ENCODE measurements at regions not wholly inside any gene's neighbourhood (a gene's known extent, or its start where the extent isn't known, plus 50 kb on each side); places are given as distances from the start of the nearest gene placed in this dataset.
A peak's percentile ranks its signal among the peaks of the same experiment; 100 is the strongest.
"Not testable (repeated sequence)": the region's sequence is repeated elsewhere in the genome, so short reads cannot be mapped to it uniquely, and the experiment has no call there.

- H3K27me3 Mint-ChIP-seq, result no peaks in the 10 kb centered on the region
- H3K27ac Mint-ChIP-seq, result no peak overlapping the region
- no peak for DNase-seq
- no peak for ATAC-seq
- H3K9me3 Mint-ChIP-seq, result peaks cover 4 to 11% of the 10 kb centered on the region in 2 donors
- no peak overlapping the region for H3K4me3 Mint-ChIP-seq
- peaks cover 28% of the 10 kb centered on the region for H3K4me1 Mint-ChIP-seq
These were observed 424.3 kb upstream of the CBLB start for GRCh38 chr3:106293161-106293560.

DNA sequence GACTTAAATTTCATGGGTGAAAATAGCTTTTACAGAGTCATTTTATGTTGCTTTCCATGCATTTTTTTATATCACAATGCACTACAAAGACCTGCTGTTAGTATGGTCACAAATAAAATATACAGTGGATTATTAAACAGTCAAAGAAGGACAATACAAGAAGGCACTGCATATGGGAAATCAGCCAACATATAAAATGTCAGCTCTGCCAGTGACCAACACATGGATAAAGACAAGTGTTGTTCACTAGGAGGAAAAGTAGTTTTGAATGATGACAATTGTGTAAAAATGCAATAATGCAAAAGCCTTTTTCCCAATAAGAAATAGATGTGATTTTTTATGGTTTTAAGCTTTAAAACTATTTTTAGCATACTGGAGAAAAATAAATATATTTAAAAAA, 425.3 kb upstream of the CBLB start:
- Mint-ChIP-seq H3K27me3 (no peaks in the 10 kb centered on the region), H3K9me3 (peaks cover 5 to 19% of the 10 kb centered on the region in 2 donors), H3K27ac (no peak overlapping the region), H3K4me3 (no peak overlapping the region), H3K4me1 (peaks cover 31% of the 10 kb centered on the region)
- ATAC-seq (no peak), DNase-seq (no peak)

- peaks cover 32% of the 10 kb centered on the region for H3K4me1 Mint-ChIP-seq
- H3K27me3 Mint-ChIP-seq, result no peaks in the 10 kb centered on the region
- H3K9me3 Mint-ChIP-seq, result peaks cover 11 to 19% of the 10 kb centered on the region in 2 donors
- no peak overlapping the region for H3K27ac Mint-ChIP-seq
- no peak overlapping the region for H3K4me3 Mint-ChIP-seq
- no peak for ATAC-seq
- DNase-seq, result no peak
These were observed 427.2 kb upstream of the CBLB start for GRCh38 chr3:106296062-106296461.

DNA sequence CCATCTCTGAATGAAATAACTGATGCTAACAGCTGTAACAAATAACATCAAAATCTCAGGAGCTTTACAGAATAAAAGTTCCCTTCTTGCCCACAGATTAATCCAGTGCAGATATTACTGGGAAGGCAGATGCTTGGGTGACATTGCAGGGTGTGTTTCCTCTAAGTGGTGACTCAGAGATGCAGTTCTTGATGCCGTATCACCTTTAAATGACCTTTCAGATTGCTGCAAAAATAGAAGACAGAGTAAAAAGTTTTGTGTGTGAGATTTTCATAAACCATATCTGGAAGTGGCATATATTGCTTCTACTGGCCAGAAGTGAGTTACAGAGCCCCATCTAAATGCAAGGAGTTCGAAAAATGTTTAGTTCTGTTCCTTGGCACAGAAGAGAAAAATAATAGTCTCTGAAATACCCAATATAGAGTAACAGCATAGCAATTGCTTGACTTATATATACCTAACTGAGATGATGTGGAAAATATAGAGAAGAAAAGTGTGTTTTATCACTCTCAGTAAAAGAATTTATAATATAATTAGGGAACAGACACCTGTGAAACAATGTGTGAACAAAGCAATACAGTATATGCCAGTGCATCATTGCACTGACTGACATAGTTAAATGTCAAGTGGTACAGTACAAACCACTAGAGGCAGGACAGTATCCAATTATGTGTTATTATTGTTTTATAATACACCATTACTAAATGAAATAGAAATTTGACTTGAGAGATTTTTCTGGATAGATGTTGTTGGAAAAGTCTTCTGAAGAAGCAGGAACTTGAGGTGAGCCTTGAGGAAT, 430.7 kb upstream of the CBLB start:
- Mint-ChIP-seq H3K27me3 (no peaks in the 10 kb centered on the region), H3K9me3 (peaks cover 11 to 19% of the 10 kb centered on the region in 2 donors), H3K4me3 (peak overlapping the region in 1 of 2 donors; percentile 0), H3K4me1 (peaks cover 57% of the 10 kb centered on the region), H3K27ac (peak overlapping the region in 1 of 2 donors; percentile 8)
- peak; percentile 72 for ATAC-seq
- DNase-seq, result no peak

GRCh38 chr3:106302451-106303221, 433.8 kb upstream of the CBLB start:
- DNase-seq (peak in 1 of 2 donors; percentile 40), ATAC-seq (peak; percentile 91)
- peaks cover 51% of the 10 kb centered on the region for H3K4me1 Mint-ChIP-seq
- H3K27ac Mint-ChIP-seq, result peak overlapping the region in 1 of 2 donors; percentile 13
- H3K4me3 Mint-ChIP-seq, result peak overlapping the region; percentile 24 to 26
- H3K27me3 Mint-ChIP-seq, result no peaks in the 10 kb centered on the region
- H3K9me3 Mint-ChIP-seq, result peaks cover 12 to 15% of the 10 kb centered on the region in 2 donors

- H3K27me3 Mint-ChIP-seq, result no peaks in the 10 kb centered on the region
- H3K9me3 Mint-ChIP-seq, result peaks cover 2 to 10% of the 10 kb centered on the region in 2 donors
- H3K4me3 Mint-ChIP-seq, result no peak overlapping the region
- no peak overlapping the region for H3K27ac Mint-ChIP-seq
- DNase-seq, result no peak
- peaks cover 40% of the 10 kb centered on the region for H3K4me1 Mint-ChIP-seq
- ATAC-seq, result no peak
These were observed 435.0 kb upstream of the CBLB start for GRCh38 chr3:106303766-106304165.

DNA sequence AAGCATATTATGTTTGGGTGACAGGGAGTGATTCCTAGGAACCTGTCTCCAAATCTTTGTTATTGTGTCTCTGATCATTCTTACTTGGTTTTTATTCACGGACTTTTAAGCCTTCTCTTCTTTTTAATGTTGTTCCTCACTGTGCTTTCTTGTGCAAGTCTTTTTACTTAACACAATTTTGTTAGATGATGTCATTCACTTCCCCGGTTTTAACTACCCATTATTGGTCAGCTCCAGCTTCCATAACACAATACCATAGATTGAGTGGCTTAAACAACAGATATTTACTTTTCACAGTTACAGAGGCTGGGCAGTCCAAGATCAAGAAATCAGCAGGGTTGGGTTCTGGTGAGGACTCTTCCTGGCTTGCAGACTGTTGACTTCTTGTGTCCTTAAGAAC, 436.3 kb upstream of the CBLB start:
- Mint-ChIP-seq H3K27ac (no peak overlapping the region), H3K9me3 (peaks cover 5 to 7% of the 10 kb centered on the region in 2 donors), H3K4me1 (peaks cover 37% of the 10 kb centered on the region), H3K4me3 (no peak overlapping the region), H3K27me3 (no peaks in the 10 kb centered on the region)
- DNase-seq (no peak), ATAC-seq (no peak)

- Mint-ChIP-seq H3K4me1 (peaks cover 35% of the 10 kb centered on the region), H3K9me3 (peaks cover 4 to 7% of the 10 kb centered on the region in 2 donors), H3K4me3 (no peak overlapping the region), H3K27me3 (no peaks in the 10 kb centered on the region), H3K27ac (peak overlapping the region; percentile 0 to 90)
- DNase-seq (no peak), ATAC-seq (no peak)
These were observed 437.1 kb upstream of the CBLB start for GRCh38 chr3:106305882-106306435.

GRCh38 chr3:106309274-106309673, 440.5 kb upstream of the CBLB start:
- no peak overlapping the region for H3K4me3 Mint-ChIP-seq
- H3K4me1 Mint-ChIP-seq, result peaks cover 10% of the 10 kb centered on the region
- no peak overlapping the region for H3K27ac Mint-ChIP-seq
- H3K27me3 Mint-ChIP-seq, result no peaks in the 10 kb centered on the region
- no peak for ATAC-seq
- no peak for DNase-seq
- peaks cover 4 to 25% of the 10 kb centered on the region in 2 donors for H3K9me3 Mint-ChIP-seq

DNA sequence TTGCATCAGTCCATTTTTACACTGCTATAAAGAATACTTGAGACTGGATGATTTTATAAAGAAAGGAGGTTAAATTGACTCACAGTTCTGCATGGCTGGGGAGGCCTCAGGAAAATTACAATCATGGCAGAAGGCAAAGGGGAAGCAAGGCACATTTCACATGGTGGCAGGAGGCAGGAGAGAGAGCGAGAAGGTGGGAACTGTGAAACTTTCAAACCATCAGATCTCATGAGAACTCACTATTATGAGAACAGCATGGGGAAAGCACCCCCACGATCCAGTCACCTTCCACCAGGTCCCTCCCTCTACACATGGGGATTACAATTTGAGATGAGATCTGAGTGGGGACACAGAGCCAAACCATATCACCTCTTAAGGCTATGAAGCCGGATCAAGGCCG, 441.0 kb upstream of the CBLB start:
- ATAC-seq, H3K27ac Mint-ChIP-seq, H3K27me3 Mint-ChIP-seq, DNase-seq, H3K4me3 Mint-ChIP-seq: not testable (repeated sequence)
- peaks cover 4 to 28% of the 10 kb centered on the region in 2 donors for H3K9me3 Mint-ChIP-seq
- H3K4me1 Mint-ChIP-seq, result peaks cover 10% of the 10 kb centered on the region

- Mint-ChIP-seq H3K27ac (no peak overlapping the region), H3K27me3 (no peaks in the 10 kb centered on the region), H3K4me1 (peaks cover 17% of the 10 kb centered on the region), H3K9me3 (peaks cover 16 to 37% of the 10 kb centered on the region in 2 donors), H3K4me3 (no peak overlapping the region)
- no peak for ATAC-seq
- DNase-seq, result no peak
These were observed 448.6 kb upstream of the CBLB start for GRCh38 chr3:106317141-106318055.

DNA sequence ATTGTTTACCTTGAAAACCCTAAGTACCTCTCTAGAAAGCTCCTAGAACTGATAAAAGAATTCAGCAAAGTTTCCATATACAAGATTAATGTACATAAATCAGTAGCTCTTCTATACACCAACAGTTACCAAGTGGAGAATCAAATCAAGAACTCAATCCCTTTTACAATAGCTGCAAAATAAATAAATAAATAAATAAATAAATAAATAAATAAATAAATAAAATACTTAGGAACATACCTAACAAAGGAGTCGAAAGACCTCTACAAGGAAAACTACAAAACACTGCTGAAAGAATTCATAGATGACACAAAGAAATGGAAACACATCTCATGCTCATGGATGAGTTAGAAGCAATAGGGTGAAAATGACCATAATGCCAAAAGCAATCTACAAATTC, 452.6 kb upstream of the CBLB start:
- H3K4me3 Mint-ChIP-seq, H3K27ac Mint-ChIP-seq, ATAC-seq, H3K27me3 Mint-ChIP-seq, DNase-seq: not testable (repeated sequence)
- peaks cover 40 to 46% of the 10 kb centered on the region in 2 donors for H3K9me3 Mint-ChIP-seq
- peaks cover 20% of the 10 kb centered on the region for H3K4me1 Mint-ChIP-seq

- Mint-ChIP-seq H3K9me3 (peaks cover 35 to 38% of the 10 kb centered on the region in 2 donors), H3K4me1 (peaks cover 20% of the 10 kb centered on the region), H3K4me3 (no peak overlapping the region), H3K27ac (no peak overlapping the region), H3K27me3 (no peaks in the 10 kb centered on the region)
- no peak for DNase-seq
- no peak for ATAC-seq
These were observed 454.8 kb upstream of the CBLB start for GRCh38 chr3:106323586-106323985.

- H3K27ac Mint-ChIP-seq, result no peak overlapping the region
These were observed 458.3 kb upstream of the CBLB start for GRCh38 chr3:106326941-106327695.

More at GRCh38 chr3:106326941-106327695, 458.3 kb upstream of the CBLB start:
- Mint-ChIP-seq H3K27me3 (no peaks in the 10 kb centered on the region), H3K4me3 (peak overlapping the region; percentile 11 to 23), H3K9me3 (peaks cover 23 to 27% of the 10 kb centered on the region in 2 donors), H3K4me1 (peaks cover 42% of the 10 kb centered on the region)
- no peak for DNase-seq
- ATAC-seq, result no peak
